K562 (cell line): ENCODE measurements at regions not wholly inside any gene's neighbourhood (a gene's known extent, or its start where the extent isn't known, plus 50 kb on each side); places are given as distances from the start of the nearest gene placed in this dataset.

Experiments used
- POLR2A ChIP-seq: fragments of 450-650 bp; conservative IDR thresholded peaks from 2 replicates; pipeline ENCODE4 v1.6.1; 2016
- TF ChIP-seq, protein P1 (sequence below): fragments of 250-450 bp; sonication (Bioruptor Pico); IDR thresholded peaks from 2 replicates; pipeline ENCODE4 v1.5.0; 2022; ENCODE audit warnings: mild to moderate bottlenecking
- TF ChIP-seq, protein P2 (sequence below), 3 experiments: IDR thresholded peaks in 2 of 3; conservative IDR thresholded peaks in 1 of 3; 2 replicates each; pipeline ENCODE4 v1.5.1; 2011 to 2012; ENCODE audit warnings: low read length in 3 of 3, mild to moderate bottlenecking in 3 of 3, control low read depth in 2 of 3, improper control_type of control experiment in 1 of 3, inconsistent platforms in 1 of 3, low read depth in 1 of 3, mixed read lengths in 1 of 3, moderate library complexity in 1 of 3; ENCODE audit not compliant: insufficient read depth in 2 of 3
- TF ChIP-seq, protein P3 (sequence below): fragments of 200-800 bp; sonication (Bioruptor generic); IDR thresholded peaks from 2 replicates; pipeline ENCODE4 v1.6.1; 2016; ENCODE audit warnings: missing genetic modification characterization, missing compliant biosample characterization

DNA sequence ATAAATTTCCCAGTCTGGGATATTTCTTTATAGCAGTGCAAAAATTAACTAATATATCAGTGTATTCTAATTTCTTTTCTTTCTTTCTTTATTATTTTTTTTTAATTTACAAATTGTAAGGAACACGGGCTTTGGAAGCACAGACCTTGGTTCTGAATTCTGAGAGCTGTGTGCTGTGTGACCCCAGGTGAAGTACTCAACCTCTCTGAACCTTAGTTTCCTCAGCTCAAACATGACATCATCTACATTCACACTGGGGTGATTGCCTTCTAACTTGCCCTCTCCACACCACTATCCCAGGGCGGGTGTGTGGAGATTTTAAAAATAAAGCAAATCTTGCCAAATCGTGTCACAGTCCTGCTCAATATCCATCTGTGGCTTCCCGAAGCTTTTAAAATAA, 282.8 kb downstream of the C12orf75 start:
- TF ChIP-seq POLR2A: no peak
- TF ChIP-seq, protein P1, sequence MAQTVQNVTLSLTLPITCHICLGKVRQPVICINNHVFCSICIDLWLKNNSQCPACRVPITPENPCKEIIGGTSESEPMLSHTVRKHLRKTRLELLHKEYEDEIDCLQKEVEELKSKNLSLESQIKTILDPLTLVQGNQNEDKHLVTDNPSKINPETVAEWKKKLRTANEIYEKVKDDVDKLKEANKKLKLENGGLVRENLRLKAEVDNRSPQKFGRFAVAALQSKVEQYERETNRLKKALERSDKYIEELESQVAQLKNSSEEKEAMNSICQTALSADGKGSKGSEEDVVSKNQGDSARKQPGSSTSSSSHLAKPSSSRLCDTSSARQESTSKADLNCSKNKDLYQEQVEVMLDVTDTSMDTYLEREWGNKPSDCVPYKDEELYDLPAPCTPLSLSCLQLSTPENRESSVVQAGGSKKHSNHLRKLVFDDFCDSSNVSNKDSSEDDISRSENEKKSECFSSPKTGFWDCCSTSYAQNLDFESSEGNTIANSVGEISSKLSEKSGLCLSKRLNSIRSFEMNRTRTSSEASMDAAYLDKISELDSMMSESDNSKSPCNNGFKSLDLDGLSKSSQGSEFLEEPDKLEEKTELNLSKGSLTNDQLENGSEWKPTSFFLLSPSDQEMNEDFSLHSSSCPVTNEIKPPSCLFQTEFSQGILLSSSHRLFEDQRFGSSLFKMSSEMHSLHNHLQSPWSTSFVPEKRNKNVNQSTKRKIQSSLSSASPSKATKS (CRISPR knock-in tag): no peak
- TF ChIP-seq, protein P2, sequence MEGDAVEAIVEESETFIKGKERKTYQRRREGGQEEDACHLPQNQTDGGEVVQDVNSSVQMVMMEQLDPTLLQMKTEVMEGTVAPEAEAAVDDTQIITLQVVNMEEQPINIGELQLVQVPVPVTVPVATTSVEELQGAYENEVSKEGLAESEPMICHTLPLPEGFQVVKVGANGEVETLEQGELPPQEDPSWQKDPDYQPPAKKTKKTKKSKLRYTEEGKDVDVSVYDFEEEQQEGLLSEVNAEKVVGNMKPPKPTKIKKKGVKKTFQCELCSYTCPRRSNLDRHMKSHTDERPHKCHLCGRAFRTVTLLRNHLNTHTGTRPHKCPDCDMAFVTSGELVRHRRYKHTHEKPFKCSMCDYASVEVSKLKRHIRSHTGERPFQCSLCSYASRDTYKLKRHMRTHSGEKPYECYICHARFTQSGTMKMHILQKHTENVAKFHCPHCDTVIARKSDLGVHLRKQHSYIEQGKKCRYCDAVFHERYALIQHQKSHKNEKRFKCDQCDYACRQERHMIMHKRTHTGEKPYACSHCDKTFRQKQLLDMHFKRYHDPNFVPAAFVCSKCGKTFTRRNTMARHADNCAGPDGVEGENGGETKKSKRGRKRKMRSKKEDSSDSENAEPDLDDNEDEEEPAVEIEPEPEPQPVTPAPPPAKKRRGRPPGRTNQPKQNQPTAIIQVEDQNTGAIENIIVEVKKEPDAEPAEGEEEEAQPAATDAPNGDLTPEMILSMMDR (IDR thresholded peaks at IDR 0.05 in 2 of 3, conservative IDR thresholded peaks at IDR 0.05 in 1 of 3; ENCODE audit: insufficient read depth in 2 of 3, low read depth in 1 of 3, low read length in 3 of 3): no peak
- TF ChIP-seq, protein P3, sequence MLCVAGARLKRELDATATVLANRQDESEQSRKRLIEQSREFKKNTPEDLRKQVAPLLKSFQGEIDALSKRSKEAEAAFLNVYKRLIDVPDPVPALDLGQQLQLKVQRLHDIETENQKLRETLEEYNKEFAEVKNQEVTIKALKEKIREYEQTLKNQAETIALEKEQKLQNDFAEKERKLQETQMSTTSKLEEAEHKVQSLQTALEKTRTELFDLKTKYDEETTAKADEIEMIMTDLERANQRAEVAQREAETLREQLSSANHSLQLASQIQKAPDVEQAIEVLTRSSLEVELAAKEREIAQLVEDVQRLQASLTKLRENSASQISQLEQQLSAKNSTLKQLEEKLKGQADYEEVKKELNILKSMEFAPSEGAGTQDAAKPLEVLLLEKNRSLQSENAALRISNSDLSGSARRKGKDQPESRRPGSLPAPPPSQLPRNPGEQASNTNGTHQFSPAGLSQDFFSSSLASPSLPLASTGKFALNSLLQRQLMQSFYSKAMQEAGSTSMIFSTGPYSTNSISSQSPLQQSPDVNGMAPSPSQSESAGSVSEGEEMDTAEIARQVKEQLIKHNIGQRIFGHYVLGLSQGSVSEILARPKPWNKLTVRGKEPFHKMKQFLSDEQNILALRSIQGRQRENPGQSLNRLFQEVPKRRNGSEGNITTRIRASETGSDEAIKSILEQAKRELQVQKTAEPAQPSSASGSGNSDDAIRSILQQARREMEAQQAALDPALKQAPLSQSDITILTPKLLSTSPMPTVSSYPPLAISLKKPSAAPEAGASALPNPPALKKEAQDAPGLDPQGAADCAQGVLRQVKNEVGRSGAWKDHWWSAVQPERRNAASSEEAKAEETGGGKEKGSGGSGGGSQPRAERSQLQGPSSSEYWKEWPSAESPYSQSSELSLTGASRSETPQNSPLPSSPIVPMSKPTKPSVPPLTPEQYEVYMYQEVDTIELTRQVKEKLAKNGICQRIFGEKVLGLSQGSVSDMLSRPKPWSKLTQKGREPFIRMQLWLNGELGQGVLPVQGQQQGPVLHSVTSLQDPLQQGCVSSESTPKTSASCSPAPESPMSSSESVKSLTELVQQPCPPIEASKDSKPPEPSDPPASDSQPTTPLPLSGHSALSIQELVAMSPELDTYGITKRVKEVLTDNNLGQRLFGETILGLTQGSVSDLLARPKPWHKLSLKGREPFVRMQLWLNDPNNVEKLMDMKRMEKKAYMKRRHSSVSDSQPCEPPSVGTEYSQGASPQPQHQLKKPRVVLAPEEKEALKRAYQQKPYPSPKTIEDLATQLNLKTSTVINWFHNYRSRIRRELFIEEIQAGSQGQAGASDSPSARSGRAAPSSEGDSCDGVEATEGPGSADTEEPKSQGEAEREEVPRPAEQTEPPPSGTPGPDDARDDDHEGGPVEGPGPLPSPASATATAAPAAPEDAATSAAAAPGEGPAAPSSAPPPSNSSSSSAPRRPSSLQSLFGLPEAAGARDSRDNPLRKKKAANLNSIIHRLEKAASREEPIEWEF (CRISPR knock-in tag): no peak
